Activated CD8-positive, alpha-beta T cell treated with anti-CD3 and anti-CD28 coated beads, Interleukin-2, amount 10 ng/mL, durations not matched to agents 7 days and 5 days (primary cell): ENCODE measurements at regions not wholly inside any gene's neighbourhood (a gene's known extent, or its start where the extent isn't known, plus 50 kb on each side); places are given as distances from the start of the nearest gene placed in this dataset.
"Not testable (repeated sequence)": the region's sequence is repeated elsewhere in the genome, so short reads cannot be mapped to it uniquely, and the experiment has no call there.

ENCODE experiments used
- ATAC-seq: fragments of 150-1000 bp; cut with Tn5 transposase; one replicate; pipeline ENCODE4 v1.10.0; 2021; ENCODE audit warnings: moderate library complexity
- CTCF ChIA-PET: fragments of 350-600 bp; sonication (Branson Sonifier 250); formaldehyde crosslinking; loops from one replicate; lab custom pipeline; 2021; ENCODE audit warnings: antibody characterized with exemption; lab: Charles Lee
- POLR2A ChIA-PET: fragments of 350-600 bp; sonication (Branson Sonifier 250); formaldehyde crosslinking; loops from one replicate; lab custom pipeline; 2021; ENCODE audit warnings: antibody characterized with exemption; lab: Charles Lee
- DNase-seq: peaks from one replicate; pipeline ENCODE4 v3.0.0-alpha.2; 2020
- H3K27ac Mint-ChIP-seq: one replicate; pipeline ENCODE4 v1.8.0; 2021; ENCODE audit warnings: mild to moderate bottlenecking, mixed read lengths
- H3K27me3 Mint-ChIP-seq: one replicate; pipeline ENCODE4 v1.8.0; 2021; ENCODE audit warnings: low read depth, mixed read lengths
- H3K36me3 Mint-ChIP-seq: one replicate; pipeline ENCODE4 v1.8.0; 2021; ENCODE audit warnings: low read depth, mixed read lengths
- H3K4me1 Mint-ChIP-seq: one replicate; pipeline ENCODE4 v1.8.0; 2021; ENCODE audit warnings: low read depth, mixed read lengths
- H3K4me3 Mint-ChIP-seq: one replicate; pipeline ENCODE4 v1.8.0; 2021; ENCODE audit warnings: mild to moderate bottlenecking, mixed read lengths
- H3K9me3 Mint-ChIP-seq: one replicate; pipeline ENCODE4 v1.8.0; 2022; ENCODE audit warnings: mixed read lengths; ENCODE audit not compliant: insufficient read depth

DNA sequence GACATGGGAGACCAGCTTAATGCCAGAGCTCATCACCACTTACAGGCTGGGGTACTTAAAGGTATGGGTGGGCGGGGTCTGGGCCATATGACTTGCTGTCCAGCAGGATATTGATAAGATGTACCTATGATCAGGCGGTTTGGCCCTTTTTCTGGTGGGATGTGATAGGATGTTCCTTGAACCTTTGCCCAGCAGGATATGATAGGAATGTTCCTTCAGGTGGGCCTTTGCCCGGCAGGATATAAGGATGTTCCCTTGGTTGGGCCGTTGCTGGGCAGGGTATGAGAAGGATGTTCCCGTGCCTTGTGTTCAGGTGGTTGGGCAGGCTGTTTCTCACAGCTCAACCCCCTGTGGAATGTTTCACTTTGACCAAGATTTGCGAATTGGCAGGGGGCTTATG, 187.2 kb upstream of the CXCL12 start:
- Mint-ChIP-seq H3K4me1 (no peaks in the 10 kb centered on the region), H3K9me3 (no peaks in the 10 kb centered on the region), H3K27ac (no peak overlapping the region), H3K36me3 (no peaks in the 10 kb centered on the region), H3K27me3 (no peaks in the 10 kb centered on the region), H3K4me3 (no peak overlapping the region)
- no peak for DNase-seq
- ATAC-seq, result no peak
- CTCF ChIA-PET, result no interaction called here
- POLR2A ChIA-PET, result no interaction called here

DNA sequence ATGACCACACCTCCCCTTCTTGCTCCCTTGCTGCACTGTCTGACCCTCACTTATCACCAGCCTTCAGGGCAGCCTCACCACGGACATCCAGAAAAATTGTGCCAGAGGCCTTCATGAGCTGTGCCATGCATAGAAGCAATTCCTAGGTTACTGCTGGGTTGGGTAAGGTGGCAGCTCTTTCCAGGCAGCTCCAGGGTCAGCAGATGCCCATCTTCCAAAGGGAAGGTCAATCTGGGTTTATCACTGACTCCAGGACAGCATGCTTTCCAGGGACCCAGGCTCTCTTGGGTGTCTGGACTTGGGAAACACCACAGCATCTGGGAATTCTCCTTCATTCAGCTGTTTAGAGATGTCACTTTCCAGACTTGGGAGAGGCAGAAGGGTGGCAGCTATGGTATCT, 188.9 kb upstream of the CXCL12 start:
- Mint-ChIP-seq H3K36me3 (no peaks in the 10 kb centered on the region), H3K27ac (no peak overlapping the region), H3K9me3 (no peaks in the 10 kb centered on the region), H3K4me3 (no peak overlapping the region), H3K27me3 (no peaks in the 10 kb centered on the region), H3K4me1 (no peaks in the 10 kb centered on the region)
- ATAC-seq (no peak), DNase-seq (no peak)
- CTCF ChIA-PET, result no interaction called here
- POLR2A ChIA-PET, result no interaction called here

DNA sequence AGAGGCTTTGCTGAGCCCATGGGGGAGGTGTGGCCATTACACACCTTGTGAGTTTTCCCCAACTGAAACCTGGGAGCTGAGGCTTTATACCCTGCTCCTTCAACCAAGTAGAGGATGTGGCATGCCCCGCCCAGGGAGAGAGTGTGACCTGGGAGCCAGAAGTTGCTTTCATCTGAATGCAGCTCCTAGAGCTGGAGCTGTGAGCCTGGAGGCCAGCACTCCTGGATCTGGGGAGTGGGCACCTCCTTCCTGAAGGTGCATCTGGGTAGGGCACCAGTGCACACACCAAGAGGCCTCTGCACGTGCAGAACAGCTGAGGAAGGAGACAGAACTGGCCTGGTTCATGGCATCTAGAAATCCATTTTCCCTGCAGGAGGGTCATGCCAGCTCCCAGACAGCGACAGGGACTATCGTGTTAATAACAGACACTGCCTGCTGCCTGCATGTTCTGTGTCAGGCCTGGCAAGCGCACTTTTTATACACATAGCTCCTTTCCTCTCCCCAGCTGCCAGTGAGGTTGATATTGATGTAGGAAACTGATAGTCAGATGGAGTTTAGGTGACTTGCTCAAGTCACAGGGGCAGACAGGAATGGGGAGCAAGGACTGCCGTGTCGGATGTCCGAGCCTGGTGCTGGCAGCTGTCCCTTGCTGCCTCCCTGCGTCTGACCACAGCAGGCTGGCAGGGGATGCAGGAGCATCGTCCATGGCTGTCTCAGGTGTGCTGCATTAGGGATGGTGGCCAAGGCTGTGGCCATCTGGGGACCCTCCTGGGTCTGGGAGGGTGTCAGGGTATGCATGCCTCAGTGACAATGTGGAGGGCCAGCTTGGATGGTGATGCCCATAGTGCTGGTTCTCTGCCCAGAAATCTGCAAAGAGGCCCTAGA, 189.9 kb upstream of the CXCL12 start:
- no peaks in the 10 kb centered on the region for H3K36me3 Mint-ChIP-seq
- DNase-seq, result no peak
- ChIA-PET CTCF (no interaction called here), POLR2A (no interaction called here)
- ATAC-seq, result no peak
- no peaks in the 10 kb centered on the region for H3K9me3 Mint-ChIP-seq
- no peak overlapping the region for H3K4me3 Mint-ChIP-seq
- H3K27me3 Mint-ChIP-seq, result no peaks in the 10 kb centered on the region
- no peaks in the 10 kb centered on the region for H3K4me1 Mint-ChIP-seq
- H3K27ac Mint-ChIP-seq, result no peak overlapping the region

DNA sequence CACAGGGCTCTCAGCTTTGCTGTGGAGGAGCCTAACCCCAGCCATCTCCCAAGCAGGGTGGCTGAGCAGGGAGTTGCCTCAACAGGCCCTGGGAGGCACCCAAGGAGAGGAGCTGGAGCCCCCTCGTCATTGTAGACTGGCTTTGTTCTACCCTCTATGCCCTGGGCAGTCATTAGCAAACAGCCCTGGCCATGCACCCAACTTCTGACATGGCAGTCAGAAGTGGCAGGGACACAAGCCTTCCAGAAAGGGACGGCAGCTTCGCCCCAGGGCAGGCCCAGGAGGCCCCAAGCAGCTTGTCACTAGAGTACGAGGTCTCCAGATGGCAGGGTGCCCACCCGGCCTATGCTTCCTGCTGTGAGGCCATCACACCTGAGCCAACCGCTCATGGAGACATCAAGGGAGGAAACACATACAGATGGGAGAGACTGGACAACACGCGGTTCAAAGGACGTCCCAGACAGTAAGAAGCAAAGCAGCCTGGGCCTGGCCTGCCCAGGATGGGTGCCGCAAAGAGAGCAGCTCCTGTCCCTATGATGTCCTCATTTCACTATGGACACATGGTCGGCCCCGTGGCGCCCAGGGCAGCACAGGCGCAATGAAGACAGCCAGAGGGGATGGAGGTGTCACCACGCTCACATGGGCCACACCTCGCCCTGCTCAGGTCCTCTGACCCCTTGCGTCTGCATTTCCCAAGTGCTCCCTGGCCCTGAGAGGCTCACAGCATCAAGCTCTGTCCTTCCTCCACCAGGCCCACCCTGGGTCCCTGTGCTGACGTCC, 190.9 kb upstream of the CXCL12 start:
- DNase-seq, result no peak
- H3K36me3 Mint-ChIP-seq, result no peaks in the 10 kb centered on the region
- CTCF ChIA-PET, result no interaction called here
- no peaks in the 10 kb centered on the region for H3K4me1 Mint-ChIP-seq
- H3K9me3 Mint-ChIP-seq, result no peaks in the 10 kb centered on the region
- H3K27me3 Mint-ChIP-seq, result no peaks in the 10 kb centered on the region
- POLR2A ChIA-PET, result no interaction called here
- ATAC-seq, result no peak
- no peak overlapping the region for H3K27ac Mint-ChIP-seq
- H3K4me3 Mint-ChIP-seq, result no peak overlapping the region

DNA sequence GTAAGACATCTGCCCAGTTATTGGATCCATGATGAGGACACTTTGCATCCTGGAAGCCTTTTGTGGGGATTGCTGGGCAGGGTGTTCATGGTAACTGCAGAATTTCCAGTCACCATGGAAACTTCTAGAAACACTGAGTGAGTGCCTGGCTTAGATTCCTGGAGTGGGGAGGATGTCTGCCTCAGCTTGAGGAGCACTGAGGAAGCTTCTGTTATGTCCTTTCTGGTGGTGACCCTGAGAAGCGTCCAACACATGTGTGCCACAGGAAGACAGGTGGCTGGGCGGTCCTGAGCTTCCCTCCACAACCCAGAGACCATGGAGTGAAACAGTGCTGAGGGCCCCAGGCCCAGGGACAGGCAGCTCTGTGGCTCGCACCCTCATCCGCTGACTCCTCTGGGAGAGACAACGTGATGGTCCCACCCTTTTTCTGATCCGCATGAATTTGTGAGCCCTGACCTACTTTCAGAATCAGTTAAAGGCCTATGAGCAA, 191.8 kb upstream of the CXCL12 start:
- POLR2A ChIA-PET, result no interaction called here
- no peaks in the 10 kb centered on the region for H3K4me1 Mint-ChIP-seq
- H3K4me3 Mint-ChIP-seq, result no peak overlapping the region
- no peaks in the 10 kb centered on the region for H3K27me3 Mint-ChIP-seq
- H3K27ac Mint-ChIP-seq, result no peak overlapping the region
- CTCF ChIA-PET, result no interaction called here
- H3K36me3 Mint-ChIP-seq, result no peaks in the 10 kb centered on the region
- DNase-seq, result no peak
- ATAC-seq, result no peak
- H3K9me3 Mint-ChIP-seq, result no peaks in the 10 kb centered on the region

DNA sequence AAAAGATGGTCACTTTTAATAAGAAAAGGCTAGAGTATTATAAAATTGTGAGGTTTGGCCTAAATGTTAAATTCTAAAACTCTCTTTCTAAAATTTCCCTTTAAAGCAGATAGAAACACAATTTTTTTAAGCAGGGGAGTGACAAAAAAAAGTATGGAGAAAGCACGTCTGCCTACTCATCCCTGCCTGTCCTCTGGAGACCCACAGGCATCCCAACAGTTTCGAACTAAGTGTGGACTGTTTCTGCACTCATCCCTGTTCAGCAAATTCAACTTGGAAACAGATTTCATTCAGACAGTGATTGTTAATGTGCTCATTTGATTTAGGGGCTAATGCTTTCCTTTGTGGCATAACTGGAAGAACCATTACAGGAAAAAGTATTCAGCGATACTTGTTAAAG, 192.6 kb upstream of the CXCL12 start:
- no peaks in the 10 kb centered on the region for H3K4me1 Mint-ChIP-seq
- no peaks in the 10 kb centered on the region for H3K9me3 Mint-ChIP-seq
- ChIA-PET POLR2A (no interaction called here), CTCF (no interaction called here)
- H3K36me3 Mint-ChIP-seq, result no peaks in the 10 kb centered on the region
- H3K4me3 Mint-ChIP-seq, result no peak overlapping the region
- DNase-seq (no peak), ATAC-seq (no peak)
- no peak overlapping the region for H3K27ac Mint-ChIP-seq
- H3K27me3 Mint-ChIP-seq, result no peaks in the 10 kb centered on the region

DNA sequence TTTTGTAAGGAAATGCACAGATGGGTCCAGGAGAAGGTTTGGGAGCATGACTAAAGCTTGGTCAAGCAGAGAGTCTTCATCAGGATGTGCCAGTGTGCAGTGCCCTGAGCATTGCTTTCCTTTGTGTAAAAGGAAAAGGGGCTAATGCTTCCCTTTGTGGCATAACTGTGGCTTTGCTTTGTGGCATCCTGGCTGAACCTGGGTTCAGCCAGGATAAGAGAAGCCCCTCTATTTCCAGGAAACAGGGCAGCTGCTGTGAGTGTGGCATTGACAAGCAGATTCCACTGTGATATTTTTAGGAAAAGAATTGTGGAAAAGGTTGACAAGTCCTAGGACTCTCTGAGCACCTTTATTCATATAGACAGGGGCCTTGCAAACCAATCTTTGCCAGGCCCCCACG, 193.4 kb upstream of the CXCL12 start:
- H3K27me3 Mint-ChIP-seq, result no peaks in the 10 kb centered on the region
- no peak for DNase-seq
- H3K4me1 Mint-ChIP-seq, result no peaks in the 10 kb centered on the region
- ATAC-seq, result no peak
- ChIA-PET POLR2A (no interaction called here), CTCF (no interaction called here)
- H3K36me3 Mint-ChIP-seq, result no peaks in the 10 kb centered on the region
- no peaks in the 10 kb centered on the region for H3K9me3 Mint-ChIP-seq
- no peak overlapping the region for H3K27ac Mint-ChIP-seq
- no peak overlapping the region for H3K4me3 Mint-ChIP-seq

DNA sequence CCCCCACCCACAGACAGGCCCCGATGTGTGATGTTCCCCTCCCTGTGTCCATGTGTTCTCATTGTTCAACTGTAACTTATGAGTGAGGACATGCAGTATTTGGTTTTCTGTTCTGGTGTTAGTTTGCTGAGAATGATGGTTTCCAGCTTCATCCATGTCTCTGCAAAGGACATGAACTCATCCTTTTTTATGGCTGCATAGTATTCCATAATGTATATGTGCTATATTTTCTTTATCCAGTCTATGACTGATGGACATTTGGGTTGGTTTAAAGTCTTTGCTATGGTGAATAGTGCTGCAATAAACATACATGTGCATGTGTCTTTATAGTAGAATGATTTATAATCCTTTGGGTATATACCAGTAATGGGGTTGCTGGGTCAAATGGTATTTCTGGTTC, 194.1 kb upstream of the CXCL12 start:
- H3K4me1 Mint-ChIP-seq, H3K36me3 Mint-ChIP-seq, DNase-seq, H3K4me3 Mint-ChIP-seq, H3K27ac Mint-ChIP-seq, H3K27me3 Mint-ChIP-seq, CTCF ChIA-PET, POLR2A ChIA-PET, H3K9me3 Mint-ChIP-seq, ATAC-seq: not testable (repeated sequence)

DNA sequence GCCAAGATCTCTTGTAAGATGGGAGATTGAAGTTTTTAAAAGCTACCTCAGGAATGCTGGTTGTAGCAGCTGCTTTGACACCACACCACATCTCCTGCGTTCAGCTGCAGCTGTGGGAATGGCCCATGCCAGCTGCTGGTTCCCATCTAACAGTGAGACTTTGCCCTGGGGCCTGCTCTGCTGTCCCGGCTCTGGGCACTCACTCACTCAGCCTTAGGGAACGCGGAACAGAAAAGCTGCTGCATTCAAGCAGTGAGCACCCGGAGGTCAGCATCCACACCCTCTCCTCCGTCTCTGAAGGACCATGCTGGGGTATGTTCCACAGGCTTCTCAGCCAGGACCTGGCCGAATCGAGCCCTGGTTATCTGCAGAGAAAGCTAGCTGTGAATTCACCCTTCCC, 197.1 kb upstream of the CXCL12 start:
- ATAC-seq (no peak), DNase-seq (no peak)
- no peaks in the 10 kb centered on the region for H3K27me3 Mint-ChIP-seq
- H3K9me3 Mint-ChIP-seq, result no peaks in the 10 kb centered on the region
- H3K27ac Mint-ChIP-seq, result no peak overlapping the region
- H3K4me3 Mint-ChIP-seq, result no peak overlapping the region
- no peaks in the 10 kb centered on the region for H3K4me1 Mint-ChIP-seq
- POLR2A ChIA-PET, result no interaction called here
- CTCF ChIA-PET, result no interaction called here
- H3K36me3 Mint-ChIP-seq, result no peaks in the 10 kb centered on the region

DNA sequence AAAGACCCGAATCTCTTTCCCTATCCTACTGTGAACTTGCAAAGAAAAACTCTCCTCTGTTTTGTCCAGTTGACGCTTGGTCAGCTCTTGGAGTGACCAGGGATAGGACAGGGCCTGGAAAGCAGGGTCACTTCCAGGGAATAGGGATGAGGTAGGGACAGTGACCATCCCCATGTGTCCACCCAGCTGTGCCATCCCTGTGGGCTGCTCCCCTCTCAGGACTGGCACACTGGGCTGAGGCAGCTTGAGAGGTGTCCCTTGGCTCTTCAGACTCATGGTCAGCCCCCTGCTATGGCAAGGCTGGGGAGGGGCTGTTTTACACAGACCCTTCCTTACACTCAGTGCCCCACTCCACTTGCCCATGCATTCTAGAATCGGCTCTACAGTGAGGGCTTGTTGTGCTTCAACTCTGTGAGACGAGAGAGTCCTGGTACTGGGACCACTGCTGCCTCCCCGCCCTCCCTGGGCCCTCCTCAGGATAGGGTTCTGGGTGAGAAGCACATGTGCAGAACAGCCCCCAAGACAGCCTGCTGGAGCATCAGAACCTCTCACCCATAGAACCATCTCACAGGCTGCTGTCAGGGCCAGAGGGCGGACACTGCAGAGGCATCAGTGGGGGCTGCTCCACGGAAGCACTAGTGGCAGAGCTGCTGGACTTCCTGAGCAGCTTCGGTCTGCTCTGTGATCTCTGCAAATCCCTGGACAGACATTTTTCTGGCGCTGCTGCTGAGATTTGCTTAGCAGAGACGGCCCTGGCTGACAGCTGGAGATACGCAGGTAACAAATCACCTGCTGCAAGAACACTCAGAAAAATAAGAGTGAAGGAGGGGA, 202.8 kb upstream of the CXCL12 start:
- ChIA-PET POLR2A (no interaction called here), CTCF (no interaction called here)
- H3K9me3 Mint-ChIP-seq, result no peaks in the 10 kb centered on the region
- no peaks in the 10 kb centered on the region for H3K27me3 Mint-ChIP-seq
- no peak overlapping the region for H3K27ac Mint-ChIP-seq
- H3K4me1 Mint-ChIP-seq, result no peaks in the 10 kb centered on the region
- no peak overlapping the region for H3K4me3 Mint-ChIP-seq
- H3K36me3 Mint-ChIP-seq, result no peaks in the 10 kb centered on the region
- DNase-seq, result no peak
- no peak for ATAC-seq

DNA sequence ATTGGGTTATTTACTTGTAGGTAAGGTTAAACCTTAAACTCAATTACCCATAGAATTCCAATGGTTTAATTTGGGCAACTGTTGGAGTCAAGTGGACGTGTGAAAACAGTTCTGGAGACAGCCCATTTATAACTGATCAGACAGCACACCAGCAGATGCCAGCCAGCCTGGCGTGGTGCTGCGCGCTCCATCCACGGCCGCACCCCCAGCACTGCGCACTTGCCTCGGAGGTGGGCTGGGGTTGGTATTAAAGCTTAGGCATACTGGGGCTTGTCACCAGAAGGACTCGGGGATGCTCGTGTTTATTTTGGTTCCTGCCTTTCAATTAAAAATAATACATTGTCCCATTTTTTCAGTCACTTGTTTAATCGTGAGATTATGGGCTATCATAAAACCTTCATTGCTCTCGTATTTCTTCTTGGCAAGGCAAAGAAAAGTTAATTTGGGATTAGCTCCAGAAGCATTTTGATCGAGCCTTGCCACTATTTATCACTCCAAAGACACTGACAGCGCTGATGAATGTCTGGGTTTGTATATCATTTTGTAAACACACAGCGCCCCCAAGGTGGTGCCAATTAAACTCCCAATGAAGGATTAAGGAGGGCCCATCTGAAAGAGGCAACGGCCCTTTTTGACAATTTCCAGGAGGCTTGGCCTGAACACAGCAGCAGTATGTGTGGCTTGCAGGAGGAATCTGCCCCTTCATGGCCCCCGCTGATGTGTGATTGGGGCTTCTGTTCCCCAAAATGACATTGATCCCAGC, 204.5 kb upstream of the CXCL12 start:
- Mint-ChIP-seq H3K36me3 (no peaks in the 10 kb centered on the region), H3K27me3 (no peaks in the 10 kb centered on the region), H3K27ac (no peak overlapping the region), H3K9me3 (no peaks in the 10 kb centered on the region), H3K4me3 (no peak overlapping the region), H3K4me1 (no peaks in the 10 kb centered on the region)
- CTCF ChIA-PET, result no interaction called here
- DNase-seq, result no peak
- no peak for ATAC-seq
- POLR2A ChIA-PET, result no interaction called here
